ENCODE measurements at regions not wholly inside any gene's neighbourhood (a gene's known extent, or its start where the extent isn't known, plus 50 kb on each side); places are given as distances from the start of the nearest gene placed in this dataset.
A peak's percentile ranks its signal among the peaks of the same experiment; 100 is the strongest.

DNA sequence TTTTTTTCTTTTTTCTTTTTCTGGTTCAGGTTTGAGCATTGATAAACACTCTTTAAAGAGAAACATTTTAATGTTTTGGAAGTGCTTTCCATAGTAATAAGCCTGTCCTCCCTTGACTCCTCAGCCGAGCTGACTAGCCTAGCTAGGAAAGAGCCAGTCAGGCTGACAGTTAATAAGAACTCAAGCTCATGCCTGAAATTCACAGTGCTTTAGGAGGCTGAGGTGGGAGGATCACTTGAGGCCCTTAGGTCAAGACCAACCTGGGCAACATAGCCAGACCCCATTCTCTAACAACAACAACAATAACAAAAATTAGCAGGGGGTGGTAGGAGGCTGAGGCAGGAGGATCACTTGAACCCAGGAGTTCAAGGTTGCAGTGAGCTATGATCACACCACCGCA lies 53.4 kb upstream of the ZCCHC13 start:
- TF ChIP-seq MAZ (IDR thresholded peaks at IDR 0.05; ENCODE audit: borderline replicate concordance, low read depth, low read length) (no peak), RFX5 (IDR thresholded peaks at IDR 0.05; ENCODE audit: low read depth, low read length) (no peak), BHLHE40 (IDR thresholded peaks at IDR 0.05; ENCODE audit: low read depth, low read length) (no peak), RCOR1 (IDR thresholded peaks at IDR 0.05; ENCODE audit: insufficient replicate concordance, low read length) (no peak), RAD21 (IDR thresholded peaks at IDR 0.05; ENCODE audit: low read length) (no peak), CEBPB (IDR thresholded peaks at IDR 0.05; ENCODE audit: low read depth, low read length) (no peak), CHD1 (IDR thresholded peaks at IDR 0.05; ENCODE audit: low read depth, low read length) (no peak), MAFK (IDR thresholded peaks at IDR 0.05; ENCODE audit: low read depth, low read length) (no peak), POLR2A (IDR thresholded peaks at IDR 0.05; ENCODE audit: low read depth, low read length) (no peak), NFE2L2 (IDR thresholded peaks at IDR 0.05; ENCODE audit: low read depth, low read length) (no peak), MXI1 (IDR thresholded peaks at IDR 0.05; ENCODE audit: borderline replicate concordance, low read depth, low read length) (no peak), FOS (IDR thresholded peaks at IDR 0.05; ENCODE audit: low read depth, low read length) (no peak), SMC3 (IDR thresholded peaks at IDR 0.05; ENCODE audit: low read depth, low read length) (no peak)
- TF ChIP-seq, protein P1, sequence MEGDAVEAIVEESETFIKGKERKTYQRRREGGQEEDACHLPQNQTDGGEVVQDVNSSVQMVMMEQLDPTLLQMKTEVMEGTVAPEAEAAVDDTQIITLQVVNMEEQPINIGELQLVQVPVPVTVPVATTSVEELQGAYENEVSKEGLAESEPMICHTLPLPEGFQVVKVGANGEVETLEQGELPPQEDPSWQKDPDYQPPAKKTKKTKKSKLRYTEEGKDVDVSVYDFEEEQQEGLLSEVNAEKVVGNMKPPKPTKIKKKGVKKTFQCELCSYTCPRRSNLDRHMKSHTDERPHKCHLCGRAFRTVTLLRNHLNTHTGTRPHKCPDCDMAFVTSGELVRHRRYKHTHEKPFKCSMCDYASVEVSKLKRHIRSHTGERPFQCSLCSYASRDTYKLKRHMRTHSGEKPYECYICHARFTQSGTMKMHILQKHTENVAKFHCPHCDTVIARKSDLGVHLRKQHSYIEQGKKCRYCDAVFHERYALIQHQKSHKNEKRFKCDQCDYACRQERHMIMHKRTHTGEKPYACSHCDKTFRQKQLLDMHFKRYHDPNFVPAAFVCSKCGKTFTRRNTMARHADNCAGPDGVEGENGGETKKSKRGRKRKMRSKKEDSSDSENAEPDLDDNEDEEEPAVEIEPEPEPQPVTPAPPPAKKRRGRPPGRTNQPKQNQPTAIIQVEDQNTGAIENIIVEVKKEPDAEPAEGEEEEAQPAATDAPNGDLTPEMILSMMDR (conservative IDR thresholded peaks at IDR 0.05; ENCODE audit: low read depth, low read length), result no peak
- TF ChIP-seq, protein P2, sequence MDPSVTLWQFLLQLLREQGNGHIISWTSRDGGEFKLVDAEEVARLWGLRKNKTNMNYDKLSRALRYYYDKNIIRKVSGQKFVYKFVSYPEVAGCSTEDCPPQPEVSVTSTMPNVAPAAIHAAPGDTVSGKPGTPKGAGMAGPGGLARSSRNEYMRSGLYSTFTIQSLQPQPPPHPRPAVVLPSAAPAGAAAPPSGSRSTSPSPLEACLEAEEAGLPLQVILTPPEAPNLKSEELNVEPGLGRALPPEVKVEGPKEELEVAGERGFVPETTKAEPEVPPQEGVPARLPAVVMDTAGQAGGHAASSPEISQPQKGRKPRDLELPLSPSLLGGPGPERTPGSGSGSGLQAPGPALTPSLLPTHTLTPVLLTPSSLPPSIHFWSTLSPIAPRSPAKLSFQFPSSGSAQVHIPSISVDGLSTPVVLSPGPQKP (IDR thresholded peaks at IDR 0.05; ENCODE audit: borderline replicate concordance, low read depth, low read length), result no peak
- TF ChIP-seq, protein P3, sequence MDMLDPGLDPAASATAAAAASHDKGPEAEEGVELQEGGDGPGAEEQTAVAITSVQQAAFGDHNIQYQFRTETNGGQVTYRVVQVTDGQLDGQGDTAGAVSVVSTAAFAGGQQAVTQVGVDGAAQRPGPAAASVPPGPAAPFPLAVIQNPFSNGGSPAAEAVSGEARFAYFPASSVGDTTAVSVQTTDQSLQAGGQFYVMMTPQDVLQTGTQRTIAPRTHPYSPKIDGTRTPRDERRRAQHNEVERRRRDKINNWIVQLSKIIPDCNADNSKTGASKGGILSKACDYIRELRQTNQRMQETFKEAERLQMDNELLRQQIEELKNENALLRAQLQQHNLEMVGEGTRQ (IDR thresholded peaks at IDR 0.05; ENCODE audit: low read depth, low read length), result no peak
- Histone ChIP-seq H3K4ac (ENCODE audit: low read depth, low read length) (peak overlapping the region; percentile 8), H2BK5ac (ENCODE audit: low read depth, low read length, poor library complexity, severe bottlenecking) (peak overlapping the region; percentile 62), H3K4me3 (ENCODE audit: insufficient read depth, low read depth, low read length) (no peak overlapping the region), H3K9ac (ENCODE audit: low read depth, low read length) (no peak overlapping the region), H2BK120ac (ENCODE audit: low read depth, low read length) (peak overlapping the region; percentile 16; the same call in 1 of the 2 replicates), H3K9me3 (ENCODE audit: control insufficient read depth, insufficient read depth, low read length) (no peaks in the 10 kb centered on the region), H4K20me1 (ENCODE audit: insufficient read depth, low read length) (no peaks in the 10 kb centered on the region), H2AK5ac (ENCODE audit: low read depth, low read length) (peak overlapping the region; percentile 5; the same call in 1 of the 2 replicates), H3K9me1 (ENCODE audit: insufficient read depth, low read length) (peaks cover 7% of the 10 kb centered on the region; the same call in 1 of the 2 replicates), H3K79me1 (ENCODE audit: low read depth in 1 of 2, low read length in 2 of 2) (peaks cover 8 to 30% of the 10 kb centered on the region in 2 experiments), H2AK9ac (replicated peaks; ENCODE audit: low read depth, low read length, poor library complexity) (no peak overlapping the region), H4K5ac (ENCODE audit: low read depth, low read length) (peak overlapping the region; percentile 15), H3K4me1 (ENCODE audit: control insufficient read depth, insufficient read depth, low read length) (peaks cover 12% of the 10 kb centered on the region), H3K18ac (ENCODE audit: low read depth, low read length) (peak overlapping the region; percentile 42), H2BK15ac (ENCODE audit: low read depth, low read length) (no peak overlapping the region), H2AFZ (replicated peaks; ENCODE audit: low read length, poor library complexity) (no peak overlapping the region), H3K56ac (ENCODE audit: extremely low read depth, insufficient read depth, low read length) (no peak overlapping the region), H4K8ac (ENCODE audit: low read depth in 2 of 2, low read length in 2 of 2) (0 out of 4 replicates have a peak overlapping the region, but pooled peaks of 1 of the 2 experiments have one; percentile 35), H3K23ac (ENCODE audit: low read depth, low read length) (peak overlapping the region; percentile 33; the same call in 1 of the 2 replicates), H3K27me3 (ENCODE audit: control insufficient read depth, insufficient read depth, low read length) (no peaks in the 10 kb centered on the region; the same call in 1 of the 2 replicates), H3K27ac (ENCODE audit: insufficient read depth, low read length) (peak overlapping the region; percentile 44; the same call in 1 of the 2 replicates), H3K4me2 (ENCODE audit: low read depth, low read length) (no peak overlapping the region), H3K36me3 (ENCODE audit: control insufficient read depth, insufficient read depth, low read length) (peaks cover 5% of the 10 kb centered on the region), H4K91ac (ENCODE audit: insufficient read depth, low read depth, low read length) (peak overlapping the region; percentile 58), H2BK20ac (ENCODE audit: low read depth, low read length) (0 out of 2 replicates have a peak overlapping the region, but pooled peaks have one; percentile 26), H3K14ac (replicated peaks; ENCODE audit: low read depth, low read length) (no peak overlapping the region; the same call in 1 of the 2 replicates)
- BruUV-seq (replicated peaks), result no TSS peak
- DNase-seq (no peak), ATAC-seq (ENCODE audit: low read depth) (no peak; the same call in 1 of the 2 replicates)
- dilution Hi-C loops (cut with HindIII; ENCODE audit: low sequenced_read_pairs, unreplicated experiment), result no loop called here
- intact Hi-C loops (cut with micrococcal nuclease), result no loop called here
- ChIA-PET CTCF (no interaction called here), POLR2A (ENCODE audit: unreplicated experiment) (no interaction called here)
- no CpG with 5 or more reads among the region's 2 CpGs for WGBS, 2 experiments (ENCODE audit: extremely low coverage in 2 of 2, insufficient read length in 1 of 2)
- in situ Hi-C loops (cut with MboI; ENCODE audit: low sequenced_read_pairs), result no loop called here

All from IMR-90 (cell line).